PC-3 (cell line): ENCODE measurements at regions not wholly inside any gene's neighbourhood (a gene's known extent, or its start where the extent isn't known, plus 50 kb on each side); places are given as distances from the start of the nearest gene placed in this dataset.

Source experiments
- ATAC-seq: fragments of 200-7000 bp; cut with Tn5 transposase; 2 replicates; pipeline ENCODE4 v1.9.1; 2020; ENCODE audit warnings: mild to moderate bottlenecking, moderate library complexity
- BruUV-seq: library from RNA; stranded (reverse); fragments of 400-500 nt; replicated peaks from 2 replicates; lab custom pipeline; 2021; lab: Mats Ljungman, UMichigan
- CTCF ChIA-PET: fragments of 300-600 bp; sonication (Branson Sonifier 250); formaldehyde crosslinking; loops from one replicate; lab custom pipeline; 2022; ENCODE audit warnings: antibody characterized with exemption; lab: Charles Lee
- POLR2A ChIA-PET: fragments of 300-600 bp; sonication (Branson Sonifier 250); formaldehyde crosslinking; loops from one replicate; lab custom pipeline; 2022; ENCODE audit warnings: antibody characterized with exemption; ENCODE audit not compliant: unreplicated experiment; lab: Charles Lee
- DNase-seq: peaks from one replicate; pipeline ENCODE4 v3.0.0-alpha.2; 2015
- H2AFZ ChIP-seq: fragments of 300-600 bp; sonication (generic); 2 replicates; pipeline ENCODE4 v1.6.0; 2016; ENCODE audit warnings: antibody characterized with exemption, low read length
- H3F3A ChIP-seq: fragments of 300-600 bp; sonication (generic); one replicate; pipeline ENCODE4 v1.6.0; 2017; ENCODE audit warnings: antibody characterized with exemption, low read length, control low read depth, mild to moderate bottlenecking; ENCODE audit not compliant: unreplicated experiment
- H3K27ac ChIP-seq: fragments of 300-600 bp; sonication (generic); 2 replicates; pipeline ENCODE4 v1.5.1; 2016; ENCODE audit warnings: mild to moderate bottlenecking, low read length
- H3K27me3 ChIP-seq: fragments of 300-600 bp; sonication (generic); 2 replicates; pipeline ENCODE4 v1.6.1; 2016; ENCODE audit warnings: low read length, mixed read lengths
- H3K36me3 ChIP-seq: fragments of 300-600 bp; sonication (generic); 2 replicates; pipeline ENCODE4 v1.6.1; 2016; ENCODE audit warnings: low read depth, mixed run types, low read length, mixed read lengths
- H3K4me1 ChIP-seq: fragments of 300-600 bp; sonication (generic); 2 replicates; pipeline ENCODE4 v1.5.1; 2016; ENCODE audit warnings: low read length; ENCODE audit not compliant: insufficient read depth
- H3K4me2 ChIP-seq: fragments of 300-600 bp; sonication (generic); 2 replicates; pipeline ENCODE4 v1.6.0; 2016; ENCODE audit warnings: low read length
- H3K4me3 ChIP-seq: fragments of 300-600 bp; sonication (generic); 2 replicates; pipeline ENCODE4 v1.5.1; 2016; ENCODE audit warnings: mild to moderate bottlenecking, low read length, mixed read lengths
- H3K79me2 ChIP-seq: fragments of 300-600 bp; sonication (generic); 2 replicates; pipeline ENCODE4 v1.6.1; 2017; ENCODE audit warnings: low read length, mixed read lengths
- H3K9ac ChIP-seq: fragments of 300-600 bp; sonication (generic); 2 replicates; pipeline ENCODE4 v1.6.0; 2016; ENCODE audit warnings: mild to moderate bottlenecking, low read length
- H3K9me2 ChIP-seq: fragments of 300-600 bp; sonication (generic); replicated peaks from 2 replicates; pipeline ENCODE4 v1.6.1; 2016; ENCODE audit warnings: mixed run types, low read length, mixed read lengths
- H3K9me3 ChIP-seq: fragments of 300-600 bp; sonication (generic); 2 replicates; pipeline ENCODE4 v1.6.1; 2016; ENCODE audit warnings: low read length, mixed read lengths
- H4K20me1 ChIP-seq: fragments of 300-600 bp; sonication (generic); 2 replicates; pipeline ENCODE4 v1.6.1; 2016; ENCODE audit warnings: low read length, mixed read lengths
- CTCF ChIP-seq: fragments of 300-600 bp; sonication (generic); conservative IDR thresholded peaks from 2 replicates; pipeline ENCODE4 v1.5.1; 2017; ENCODE audit warnings: antibody characterized with exemption, low read depth, mild to moderate bottlenecking, low read length
- EZH2 ChIP-seq: fragments of 300-600 bp; sonication (generic); IDR thresholded peaks from one replicate; pipeline ENCODE4 v1.6.1; 2017; ENCODE audit warnings: antibody characterized with exemption, mild to moderate bottlenecking, low read length; ENCODE audit not compliant: unreplicated experiment
- EZH2phosphoT487 ChIP-seq: fragments of 300-600 bp; sonication (generic); IDR thresholded peaks from 2 replicates; pipeline ENCODE4 v1.6.1; 2018; ENCODE audit warnings: mild to moderate bottlenecking, antibody characterized with exemption, low read length, borderline replicate concordance
- intact Hi-C: fragments of 100-400 bp; cut with micrococcal nuclease; formaldehyde crosslinking; loops from 2 replicates; pipeline ENCODE4 v1.9.0; 2023

GRCh38 chr4:10201381-10202223 is 85.0 kb upstream of the WDR1 start:
- Histone ChIP-seq H3F3A (no peaks in the 10 kb centered on the region), H4K20me1 (no peaks in the 10 kb centered on the region), H3K9ac (no peak overlapping the region), H3K9me3 (no peaks in the 10 kb centered on the region), H3K27ac (no peak overlapping the region), H3K36me3 (no peaks in the 10 kb centered on the region), H2AFZ (no peak overlapping the region), H3K4me3 (no peak overlapping the region), H3K4me1 (no peaks in the 10 kb centered on the region), H3K79me2 (no peaks in the 10 kb centered on the region), H3K4me2 (no peak overlapping the region), H3K9me2 (no peaks in the 10 kb centered on the region), H3K27me3 (no peaks in the 10 kb centered on the region)
- ATAC-seq: no peak
- BruUV-seq: no TSS peak
- CTCF ChIA-PET: no interaction called here
- no peak for DNase-seq
- intact Hi-C loops: no loop called here
- TF ChIP-seq CTCF (no peak), EZH2phosphoT487 (no peak), EZH2 (no peak)
- POLR2A ChIA-PET: no interaction called here

GRCh38 chr4:10200869-10201268 is 84.3 kb upstream of the WDR1 start:
- no peak for ATAC-seq
- no peak overlapping the region for H3K4me3 ChIP-seq
- no peak for DNase-seq
- CTCF ChIA-PET: no interaction called here
- no peaks in the 10 kb centered on the region for H4K20me1 ChIP-seq
- no peak overlapping the region for H3K9ac ChIP-seq
- no peaks in the 10 kb centered on the region for H3K36me3 ChIP-seq
- H3K4me1 ChIP-seq: no peaks in the 10 kb centered on the region
- no TSS peak for BruUV-seq
- H3K79me2 ChIP-seq: no peaks in the 10 kb centered on the region
- no peaks in the 10 kb centered on the region for H3F3A ChIP-seq
- intact Hi-C loops: no loop called here
- H3K27me3 ChIP-seq: no peaks in the 10 kb centered on the region
- POLR2A ChIA-PET: no interaction called here
- TF ChIP-seq CTCF (no peak), EZH2phosphoT487 (no peak), EZH2 (no peak)
- no peak overlapping the region for H3K27ac ChIP-seq
- no peaks in the 10 kb centered on the region for H3K9me3 ChIP-seq
- H2AFZ ChIP-seq: no peak overlapping the region
- H3K4me2 ChIP-seq: no peak overlapping the region
- H3K9me2 ChIP-seq: no peaks in the 10 kb centered on the region

GRCh38 chr4:10198365-10198764 is 81.8 kb upstream of the WDR1 start:
- Histone ChIP-seq H3K9ac (no peak overlapping the region), H3K27me3 (no peaks in the 10 kb centered on the region), H3K36me3 (no peaks in the 10 kb centered on the region), H3K27ac (no peak overlapping the region), H4K20me1 (no peaks in the 10 kb centered on the region), H3K9me2 (no peaks in the 10 kb centered on the region), H3F3A (no peaks in the 10 kb centered on the region), H3K79me2 (no peaks in the 10 kb centered on the region), H3K4me2 (no peak overlapping the region), H3K4me1 (no peaks in the 10 kb centered on the region), H3K4me3 (no peak overlapping the region), H3K9me3 (no peaks in the 10 kb centered on the region), H2AFZ (no peak overlapping the region)
- TF ChIP-seq EZH2: no peak
- TF ChIP-seq CTCF: no peak
- no peak for TF ChIP-seq EZH2phosphoT487
- ChIA-PET CTCF (no interaction called here), POLR2A (no interaction called here)
- DNase-seq (no peak), ATAC-seq (no peak)
- intact Hi-C loops: no loop called here
- no TSS peak for BruUV-seq
